ENCODE measurements at regions not wholly inside any gene's neighbourhood (a gene's known extent, or its start where the extent isn't known, plus 50 kb on each side); places are given as distances from the start of the nearest gene placed in this dataset.

GRCh38 chr9:92179286-92180001 is 64.2 kb upstream of the SPTLC1 start:
- TF ChIP-seq, protein P1, sequence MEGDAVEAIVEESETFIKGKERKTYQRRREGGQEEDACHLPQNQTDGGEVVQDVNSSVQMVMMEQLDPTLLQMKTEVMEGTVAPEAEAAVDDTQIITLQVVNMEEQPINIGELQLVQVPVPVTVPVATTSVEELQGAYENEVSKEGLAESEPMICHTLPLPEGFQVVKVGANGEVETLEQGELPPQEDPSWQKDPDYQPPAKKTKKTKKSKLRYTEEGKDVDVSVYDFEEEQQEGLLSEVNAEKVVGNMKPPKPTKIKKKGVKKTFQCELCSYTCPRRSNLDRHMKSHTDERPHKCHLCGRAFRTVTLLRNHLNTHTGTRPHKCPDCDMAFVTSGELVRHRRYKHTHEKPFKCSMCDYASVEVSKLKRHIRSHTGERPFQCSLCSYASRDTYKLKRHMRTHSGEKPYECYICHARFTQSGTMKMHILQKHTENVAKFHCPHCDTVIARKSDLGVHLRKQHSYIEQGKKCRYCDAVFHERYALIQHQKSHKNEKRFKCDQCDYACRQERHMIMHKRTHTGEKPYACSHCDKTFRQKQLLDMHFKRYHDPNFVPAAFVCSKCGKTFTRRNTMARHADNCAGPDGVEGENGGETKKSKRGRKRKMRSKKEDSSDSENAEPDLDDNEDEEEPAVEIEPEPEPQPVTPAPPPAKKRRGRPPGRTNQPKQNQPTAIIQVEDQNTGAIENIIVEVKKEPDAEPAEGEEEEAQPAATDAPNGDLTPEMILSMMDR (conservative IDR thresholded peaks at IDR 0.05 in 1 of 2, IDR thresholded peaks at IDR 0.05 in 1 of 2; ENCODE audit: extremely low read depth in 1 of 2, insufficient read depth in 1 of 2, low read depth in 1 of 2, low read length in 2 of 2): no peak
- TF ChIP-seq EZH2 (IDR thresholded peaks at IDR 0.05; ENCODE audit: borderline replicate concordance, low read length): no peak
